Coronary artery (tissue), 2 donors: ENCODE measurements at regions not wholly inside any gene's neighbourhood (a gene's known extent, or its start where the extent isn't known, plus 50 kb on each side); places are given as distances from the start of the nearest gene placed in this dataset.

ENCODE experiments used
- DNase-seq: peaks from one replicate; pipeline ENCODE4 v3.0.0-alpha.2; 2017; ENCODE audit warnings: low spot score
- H3K27ac ChIP-seq, 2 donors: fragments of 200-600 bp; sonication (generic); one replicate each; pipeline ENCODE4 v1.5.1; 2016 to 2019
- H3K4me3 ChIP-seq: fragments of 200-600 bp; sonication (generic); 2 replicates; pipeline ENCODE4 v1.5.1; 2016; ENCODE audit warnings: mild to moderate bottlenecking, moderate library complexity
- CTCF ChIP-seq: fragments of 200-600 bp; sonication (generic); IDR thresholded peaks from one replicate; pipeline ENCODE4 v1.5.1; 2019; ENCODE audit warnings: antibody characterized with exemption

GRCh38 chr3:194990454-194991337 is 280.3 kb downstream of the XXYLT1 start:
- Histone ChIP-seq H3K4me3 (no peak overlapping the region), H3K27ac (no peak overlapping the region)
- TF ChIP-seq CTCF = no peak
- DNase-seq = peak; percentile 38

GRCh38 chr3:194991338-194991654 is 279.7 kb downstream of the XXYLT1 start:
- DNase-seq = no peak
- no peak overlapping the region for H3K4me3 ChIP-seq
- H3K27ac ChIP-seq = no peak overlapping the region
- no peak for TF ChIP-seq CTCF

GRCh38 chr3:194993896-194994295 is 277.1 kb downstream of the XXYLT1 start:
- H3K4me3 ChIP-seq = no peak overlapping the region
- no peak overlapping the region for H3K27ac ChIP-seq
- DNase-seq = peak; percentile 57
- no peak for TF ChIP-seq CTCF

- H3K27ac ChIP-seq = no peak overlapping the region
- peak; percentile 45 for DNase-seq
- no peak for TF ChIP-seq CTCF
- H3K4me3 ChIP-seq = no peak overlapping the region
These were observed 276.4 kb downstream of the XXYLT1 start for GRCh38 chr3:194994551-194994981.

GRCh38 chr3:194995334-194995733 is 275.6 kb downstream of the XXYLT1 start:
- Histone ChIP-seq H3K27ac (no peak overlapping the region), H3K4me3 (no peak overlapping the region)
- peak; percentile 24 for DNase-seq
- TF ChIP-seq CTCF = no peak

- no peak for TF ChIP-seq CTCF
- peak; percentile 28 for DNase-seq
- Histone ChIP-seq H3K27ac (no peak overlapping the region), H3K4me3 (no peak overlapping the region)
These were observed 275.0 kb downstream of the XXYLT1 start for GRCh38 chr3:194995922-194996321.

- TF ChIP-seq CTCF = no peak
- DNase-seq = peak; percentile 60
- Histone ChIP-seq H3K4me3 (no peak overlapping the region), H3K27ac (no peak overlapping the region)
These were observed 274.2 kb downstream of the XXYLT1 start for GRCh38 chr3:194996746-194997145.
